CD4-positive, alpha-beta T cell treated with Interleukin-21 for 1 hour (primary cell): ENCODE measurements at regions not wholly inside any gene's neighbourhood (a gene's known extent, or its start where the extent isn't known, plus 50 kb on each side); places are given as distances from the start of the nearest gene placed in this dataset.

Source experiments
- DNase-seq: peaks from one replicate; pipeline ENCODE4 v3.0.0-alpha.2; 2020

- no peak for DNase-seq
Observed at GRCh38 chr10:130989670-130990232, 321.8 kb downstream of the TCERG1L start.

GRCh38 chr10:130990486-130990885 lies 321.0 kb downstream of the TCERG1L start:
- no peak for DNase-seq

- DNase-seq, result no peak
Observed at GRCh38 chr10:130992802-130993523, 318.6 kb downstream of the TCERG1L start.

DNA sequence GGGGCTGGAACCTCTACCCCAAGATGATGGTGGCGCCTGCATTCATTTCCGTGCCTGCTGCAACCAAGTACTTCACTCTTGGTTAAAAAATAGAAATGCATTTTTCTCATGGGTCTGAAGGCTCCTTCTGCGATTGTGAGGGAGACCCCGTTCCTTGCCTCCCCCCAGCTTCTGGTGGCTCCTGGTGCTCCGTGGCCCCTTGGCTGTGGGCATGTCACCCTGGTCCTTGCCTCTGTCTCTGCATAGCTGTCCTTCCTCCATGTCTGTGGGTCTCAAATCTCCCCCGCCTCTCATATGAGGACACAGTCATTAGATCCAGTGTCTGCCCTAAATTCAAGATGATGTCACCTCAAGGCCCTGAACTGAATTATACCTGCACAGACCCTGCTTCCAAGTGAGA lies 317.9 kb downstream of the TCERG1L start:
- no peak for DNase-seq

DNA sequence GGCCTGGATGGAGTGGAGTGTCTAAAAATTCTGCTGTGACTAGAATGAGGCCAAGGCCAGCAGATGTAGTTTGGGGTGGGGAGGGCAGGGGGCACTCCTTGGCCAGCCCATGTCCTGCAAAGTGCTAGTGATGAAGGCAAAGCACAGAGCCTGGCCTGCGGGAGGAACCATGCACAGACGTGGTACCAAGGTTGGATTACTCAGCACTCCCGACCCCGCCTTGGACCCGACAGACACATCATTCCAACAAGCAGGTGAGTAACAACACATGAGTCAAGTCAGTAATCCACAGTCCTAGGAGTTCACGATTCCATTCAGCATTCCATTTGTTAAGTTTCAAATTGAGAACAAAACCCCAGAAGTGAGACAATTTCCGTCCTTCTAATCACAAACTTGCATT lies 317.3 kb downstream of the TCERG1L start:
- DNase-seq, result no peak

- no peak for DNase-seq
Observed at GRCh38 chr10:130994845-130995244, 316.7 kb downstream of the TCERG1L start.

GRCh38 chr10:130997267-130998045 lies 314.1 kb downstream of the TCERG1L start:
- no peak for DNase-seq

GRCh38 chr10:130998046-130998435 lies 313.5 kb downstream of the TCERG1L start:
- no peak for DNase-seq

GRCh38 chr10:130998642-130999041 lies 312.9 kb downstream of the TCERG1L start:
- no peak for DNase-seq

DNA sequence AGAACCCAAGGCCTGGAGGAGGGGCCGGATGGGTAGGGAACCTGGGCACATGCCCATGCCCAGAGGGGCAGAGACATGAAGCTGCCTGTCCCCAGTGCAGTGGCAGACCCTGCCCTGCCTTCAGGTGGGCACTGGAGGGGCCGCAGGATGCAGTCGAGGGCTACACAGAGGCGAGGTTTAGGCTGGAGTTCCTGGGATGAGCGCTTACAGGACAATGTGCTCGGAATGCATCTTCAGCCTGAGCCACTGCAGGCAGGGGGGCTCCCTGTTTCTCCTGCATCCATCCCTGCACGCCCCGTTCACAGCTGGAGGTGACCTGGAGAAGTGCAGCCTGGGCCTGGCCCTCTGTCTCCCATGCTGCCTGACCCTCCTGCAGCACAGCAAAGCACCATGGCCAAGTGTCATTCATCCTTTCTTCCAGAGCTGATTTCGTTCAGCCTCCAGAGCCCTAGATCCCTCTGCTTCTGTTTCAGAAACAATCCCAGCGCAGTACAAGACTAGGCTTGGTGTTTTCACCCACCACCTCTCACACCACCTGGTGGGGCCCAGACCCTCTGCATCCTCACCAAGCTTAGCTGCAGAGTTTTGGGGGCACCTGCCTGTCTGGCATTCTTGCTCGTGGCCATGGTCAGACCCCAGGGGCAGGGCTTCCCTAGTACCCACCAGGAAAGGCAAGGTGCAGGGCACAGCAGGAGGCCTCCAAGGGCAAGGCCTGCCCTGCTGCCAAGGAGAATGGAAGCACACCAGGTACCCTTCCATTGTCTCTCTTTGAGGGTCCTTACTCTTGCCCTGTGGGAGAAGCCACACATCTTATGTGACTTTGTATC lies 311.9 kb downstream of the TCERG1L start:
- no peak for DNase-seq

GRCh38 chr10:131000244-131000643 lies 311.3 kb downstream of the TCERG1L start:
- DNase-seq, result no peak

- no peak for DNase-seq
Observed at GRCh38 chr10:131000743-131001142, 310.8 kb downstream of the TCERG1L start.

- no peak for DNase-seq
Observed at GRCh38 chr10:131001438-131001837, 310.1 kb downstream of the TCERG1L start.

GRCh38 chr10:131002031-131002861 lies 309.3 kb downstream of the TCERG1L start:
- DNase-seq, result no peak

GRCh38 chr10:131003455-131003854 lies 308.1 kb downstream of the TCERG1L start:
- DNase-seq, result no peak

- DNase-seq, result no peak
Observed at GRCh38 chr10:131004276-131004675, 307.2 kb downstream of the TCERG1L start.

GRCh38 chr10:131006458-131007256 lies 304.9 kb downstream of the TCERG1L start:
- no peak for DNase-seq

GRCh38 chr10:131009791-131010190 lies 301.7 kb downstream of the TCERG1L start:
- no peak for DNase-seq

- no peak for DNase-seq
Observed at GRCh38 chr10:131010965-131011575, 300.5 kb downstream of the TCERG1L start.

DNA sequence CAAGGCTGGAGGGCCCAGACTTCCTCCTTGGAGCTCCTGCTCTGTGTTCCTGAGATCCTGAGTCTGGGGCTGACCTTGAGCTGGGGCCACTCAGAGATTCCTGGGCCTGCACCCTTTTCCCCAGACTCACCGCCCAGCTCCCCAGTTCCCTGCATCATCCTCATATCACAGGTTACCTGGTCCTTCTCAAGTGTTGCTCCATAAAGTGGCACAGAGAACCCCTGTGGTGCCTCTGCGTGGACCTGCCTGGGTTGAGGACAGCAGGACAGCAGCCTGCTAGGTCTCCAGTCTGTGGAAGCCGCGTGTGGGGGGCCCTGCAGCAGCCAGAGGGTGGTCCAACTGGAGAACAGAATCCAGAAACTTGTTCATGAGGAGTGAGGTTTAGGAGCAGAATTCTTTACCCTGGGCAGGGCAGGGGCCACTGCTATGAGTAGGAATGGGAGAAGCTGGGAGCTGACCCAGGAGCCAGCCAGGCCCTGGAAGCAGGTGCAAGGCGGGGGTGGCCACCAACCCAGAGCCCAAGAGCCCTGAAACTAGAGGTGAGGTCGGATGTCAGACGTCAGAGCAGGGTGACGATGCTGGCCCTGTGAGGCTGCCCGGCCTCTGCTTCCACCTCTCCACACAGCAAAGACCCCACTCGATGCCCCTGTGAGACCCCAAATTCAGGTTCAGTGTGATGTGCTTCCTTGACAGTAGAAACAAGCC lies 299.4 kb downstream of the TCERG1L start:
- no peak for DNase-seq
